GM21423 (cell line): ENCODE measurements at regions not wholly inside any gene's neighbourhood (a gene's known extent, or its start where the extent isn't known, plus 50 kb on each side); places are given as distances from the start of the nearest gene placed in this dataset.
A peak's percentile ranks its signal among the peaks of the same experiment; 100 is the strongest.
"Not testable (repeated sequence)": the region's sequence is repeated elsewhere in the genome, so short reads cannot be mapped to it uniquely, and the experiment has no call there.

Experiments used
- ATAC-seq: cut with Tn5 transposase; IDR thresholded peaks from one replicate; pipeline ENCODE4 v1.9.1; 2021; ENCODE audit warnings: mild to moderate bottlenecking, moderate library complexity; ENCODE audit not compliant: unreplicated experiment

DNA sequence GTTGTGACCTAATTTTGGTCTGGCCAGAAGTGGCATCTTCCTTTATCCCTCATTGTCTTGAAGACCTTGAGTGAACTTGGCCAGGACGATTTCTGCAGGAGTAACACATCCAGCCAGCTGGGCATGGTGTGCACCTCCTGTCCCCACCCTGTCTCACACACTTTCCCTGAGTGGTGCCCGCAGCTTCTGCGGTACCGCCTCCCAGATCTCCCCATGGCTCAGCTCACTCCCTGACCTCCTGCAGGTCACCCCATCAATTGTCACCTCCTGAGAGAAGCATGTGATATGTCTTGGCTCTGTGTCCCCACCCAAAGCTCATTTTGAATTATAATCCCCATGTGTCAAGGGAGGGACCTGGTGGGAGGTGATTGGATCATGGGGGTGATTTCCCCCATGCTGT lies 50.2 kb upstream of the TP53I11 start:
- ATAC-seq = no peak

DNA sequence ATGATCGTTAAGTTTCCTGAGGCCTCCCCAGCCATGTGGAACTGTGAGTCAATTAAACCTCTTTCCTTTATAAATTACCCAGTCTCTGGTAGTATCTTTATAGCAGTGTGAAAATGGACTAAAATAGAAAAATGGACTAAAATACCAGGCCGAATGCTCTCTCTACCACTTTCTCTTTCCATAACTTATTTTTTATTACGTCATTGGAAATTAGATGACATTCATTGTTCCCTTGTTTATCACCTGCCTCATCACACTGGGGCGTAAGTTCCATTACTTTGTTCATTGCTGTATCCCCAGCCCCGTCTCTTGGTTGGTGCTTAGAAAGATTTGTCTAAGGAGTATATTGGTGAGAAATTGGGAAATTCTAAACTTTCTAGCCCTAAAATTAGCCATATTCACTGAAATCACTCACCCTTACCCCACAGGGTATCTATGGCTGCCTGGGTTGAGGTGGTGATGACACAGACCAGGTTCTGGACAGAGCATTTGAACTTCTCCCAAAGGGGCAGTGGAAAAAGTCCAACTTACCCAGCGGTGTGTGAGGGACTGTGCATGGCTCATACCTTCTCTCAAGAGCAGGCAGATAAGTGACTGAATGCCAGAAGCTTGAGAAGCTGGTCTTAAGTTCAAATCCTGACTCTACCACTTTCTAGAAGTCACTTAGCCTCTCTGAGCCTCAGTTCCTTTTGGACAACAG lies 50.9 kb upstream of the TP53I11 start:
- ATAC-seq = no peak

DNA sequence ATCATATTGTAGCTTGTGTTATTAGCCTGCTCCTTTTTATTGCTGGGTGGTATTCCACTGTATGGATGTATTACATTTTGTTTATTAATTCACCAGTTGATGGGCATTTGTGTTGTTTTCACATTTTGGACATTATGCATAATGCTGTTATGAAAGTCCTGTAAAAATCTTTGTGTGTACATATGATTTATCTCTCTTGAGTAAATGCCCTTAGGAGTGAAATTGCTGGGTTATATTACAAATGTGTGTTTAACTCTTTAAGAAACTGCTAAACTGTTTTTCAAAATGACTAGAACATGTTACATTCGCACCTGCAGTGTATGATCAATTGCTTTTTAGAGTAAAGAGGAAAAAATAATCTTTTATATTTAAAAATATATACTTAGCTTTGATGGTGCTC lies 54.4 kb upstream of the TP53I11 start:
- no peak for ATAC-seq

DNA sequence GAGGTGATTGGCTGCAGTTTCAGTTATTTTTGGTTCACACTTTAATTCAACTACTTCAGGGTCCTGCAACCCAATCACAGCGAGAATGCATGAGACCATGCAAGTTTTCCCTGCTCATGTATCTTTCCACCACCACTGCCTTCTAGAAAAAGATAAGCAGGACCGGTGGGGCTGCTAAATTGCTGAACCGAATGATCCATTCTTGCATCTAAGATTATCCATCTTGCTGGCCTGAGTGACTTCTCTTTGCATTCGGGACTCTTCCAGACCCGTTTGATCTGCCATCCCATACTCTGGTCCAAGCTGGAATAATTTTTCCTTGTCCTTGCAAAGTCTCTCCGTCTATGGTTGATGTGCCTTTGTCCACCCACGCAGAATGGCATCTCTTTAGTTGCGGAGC lies 56.3 kb upstream of the TP53I11 start:
- ATAC-seq = no peak

DNA sequence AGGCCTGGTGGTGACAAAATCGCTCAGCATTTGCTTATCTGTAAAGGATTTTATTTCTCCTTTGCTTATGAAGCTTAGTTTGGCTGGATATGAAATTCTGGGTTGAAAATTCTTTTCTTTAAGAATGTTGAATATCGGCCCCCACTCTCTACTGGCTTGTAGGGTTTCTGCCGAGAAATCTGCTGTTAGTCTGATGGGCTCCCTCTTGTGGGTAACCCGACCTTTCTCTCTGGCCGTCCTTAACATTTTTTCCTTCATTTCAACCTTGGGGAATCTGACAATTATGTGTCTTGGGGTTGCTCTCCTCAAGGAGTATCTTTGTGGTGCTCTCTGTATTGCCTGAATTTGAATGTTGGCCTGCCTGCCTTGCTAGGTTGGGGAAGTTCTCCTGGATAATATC lies 65.3 kb upstream of the TP53I11 start:
- ATAC-seq = not testable (repeated sequence)

DNA sequence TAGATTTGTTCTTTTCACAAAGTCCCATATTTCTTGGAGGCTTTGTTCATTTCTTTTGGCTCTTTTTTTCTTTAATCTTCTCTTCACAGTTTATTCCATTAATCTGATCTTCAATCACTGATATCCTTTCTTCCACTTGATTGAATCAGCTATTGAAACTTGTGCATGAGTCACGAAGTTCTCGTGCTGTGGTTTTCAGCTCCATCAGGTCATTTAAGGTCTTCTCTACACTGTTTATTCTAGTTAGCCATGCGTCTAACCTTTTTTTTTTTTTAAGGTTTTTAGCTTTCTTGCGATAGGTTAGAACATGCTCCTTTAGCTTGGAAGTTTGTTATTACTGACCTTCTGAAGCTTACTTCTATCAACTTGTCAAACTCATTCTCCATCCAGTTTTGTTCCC lies 65.8 kb upstream of the TP53I11 start:
- not testable (repeated sequence) for ATAC-seq

DNA sequence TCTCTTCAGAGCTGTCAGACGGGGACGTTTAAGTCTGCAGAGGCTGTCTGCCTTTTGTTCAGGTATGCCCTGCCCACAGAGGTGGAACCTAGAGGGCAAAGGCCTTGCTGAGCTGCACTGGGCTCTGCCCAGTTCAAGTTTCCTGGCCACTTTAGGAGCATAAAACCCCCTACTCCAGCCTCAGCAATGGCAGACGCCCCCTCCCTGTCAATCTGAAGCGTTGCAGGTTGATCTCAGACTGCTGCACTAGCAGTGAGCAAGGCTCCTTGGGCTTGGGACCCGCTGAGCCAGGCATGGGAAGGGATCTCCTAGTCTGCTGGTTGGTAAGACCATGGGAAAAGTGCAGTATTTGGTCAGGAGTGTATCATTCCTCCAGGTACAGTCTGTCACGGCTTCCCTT lies 66.6 kb upstream of the TP53I11 start:
- ATAC-seq = no peak

DNA sequence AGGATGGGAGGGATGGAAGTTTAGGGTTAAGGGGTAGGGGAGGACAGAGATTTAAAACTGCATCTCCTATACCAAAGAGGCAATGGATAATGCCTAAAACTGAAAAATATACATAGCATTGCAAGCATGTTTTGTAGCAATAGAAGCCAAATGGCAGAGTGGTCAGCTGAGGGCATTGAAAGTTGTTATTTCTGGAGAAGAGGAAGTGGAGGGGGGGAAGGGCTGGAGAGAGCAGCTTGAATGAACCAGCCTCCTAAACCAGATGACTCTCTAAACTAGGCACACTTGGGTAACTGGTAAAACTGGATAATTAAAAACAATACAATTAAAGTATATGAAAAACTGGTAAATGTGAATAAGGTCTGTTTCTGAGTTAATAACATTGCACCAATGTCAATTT lies 70.3 kb upstream of the TP53I11 start:
- ATAC-seq = no peak

DNA sequence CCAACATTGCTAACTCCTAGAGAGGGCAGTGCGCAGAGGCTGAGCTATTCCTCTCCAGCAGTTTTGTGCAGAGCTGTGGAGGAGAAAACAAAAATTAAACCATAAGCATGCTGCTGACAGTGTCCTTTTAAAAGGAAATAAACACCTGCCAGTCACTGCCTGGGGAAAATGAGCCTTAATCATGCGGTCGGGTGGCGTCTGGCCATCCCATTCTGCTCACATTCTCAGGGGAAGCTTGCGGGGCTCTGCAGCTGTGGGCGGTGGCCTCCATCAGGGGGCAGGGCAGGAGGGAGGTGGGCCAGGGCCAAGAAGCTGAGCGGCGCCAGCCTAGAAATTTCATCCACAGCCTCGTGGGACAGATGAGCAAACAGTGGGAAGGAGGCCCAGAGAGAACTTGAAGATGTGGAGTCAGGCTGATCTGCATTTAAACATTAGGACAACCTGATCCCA lies 71.0 kb upstream of the TP53I11 start:
- ATAC-seq = no peak

DNA sequence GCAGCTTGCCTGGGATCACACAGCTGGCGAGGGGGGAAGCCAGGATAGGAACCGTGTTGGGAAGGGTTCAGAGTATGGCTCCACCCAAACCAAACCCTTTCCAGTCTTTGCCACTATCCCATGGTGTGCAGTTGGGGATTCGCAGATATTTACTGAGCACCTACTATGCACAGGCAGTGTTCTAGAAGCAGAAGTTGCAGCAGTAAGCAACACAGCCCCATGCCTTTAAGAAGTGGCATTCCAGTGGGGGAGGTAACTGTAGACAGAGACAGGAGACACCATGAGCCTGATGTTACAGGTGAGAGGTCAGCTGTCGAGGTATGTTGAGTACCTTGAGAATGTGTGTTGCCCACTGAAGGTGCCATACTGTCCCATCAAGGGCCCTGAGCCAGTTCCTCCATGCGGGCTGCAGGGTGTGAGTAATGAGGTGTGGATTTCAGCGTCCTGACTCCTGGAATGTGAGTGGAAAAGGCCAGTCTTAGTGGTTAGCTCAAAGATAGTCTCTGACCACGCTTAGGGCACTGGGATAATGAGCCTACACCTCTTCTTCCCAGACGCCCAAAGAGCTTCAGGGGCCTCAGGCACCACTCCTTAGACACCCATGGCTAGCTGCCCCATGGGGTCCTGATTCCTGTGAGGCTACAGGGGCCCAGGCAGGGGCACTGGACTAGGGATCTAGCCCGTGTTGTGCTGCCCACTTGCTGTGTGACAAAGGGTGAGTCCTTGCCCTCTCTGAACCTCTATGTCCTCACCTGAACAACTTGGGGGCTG lies 71.8 kb upstream of the TP53I11 start:
- no peak for ATAC-seq

DNA sequence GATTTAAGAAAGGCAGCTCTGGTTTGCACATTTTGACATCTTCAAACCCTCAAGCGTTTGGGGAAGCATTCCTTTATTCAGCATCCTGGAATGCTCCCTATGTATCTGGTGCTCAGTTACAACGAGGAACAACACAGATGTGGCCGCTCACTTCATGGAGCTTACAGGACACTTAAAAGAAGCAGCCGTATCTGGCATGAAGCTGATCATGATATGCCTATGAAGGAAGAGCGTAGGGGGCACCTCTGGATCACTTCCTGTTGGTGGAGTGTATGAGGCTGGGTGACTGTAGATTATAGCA lies 72.3 kb upstream of the TP53I11 start:
- no peak for ATAC-seq

DNA sequence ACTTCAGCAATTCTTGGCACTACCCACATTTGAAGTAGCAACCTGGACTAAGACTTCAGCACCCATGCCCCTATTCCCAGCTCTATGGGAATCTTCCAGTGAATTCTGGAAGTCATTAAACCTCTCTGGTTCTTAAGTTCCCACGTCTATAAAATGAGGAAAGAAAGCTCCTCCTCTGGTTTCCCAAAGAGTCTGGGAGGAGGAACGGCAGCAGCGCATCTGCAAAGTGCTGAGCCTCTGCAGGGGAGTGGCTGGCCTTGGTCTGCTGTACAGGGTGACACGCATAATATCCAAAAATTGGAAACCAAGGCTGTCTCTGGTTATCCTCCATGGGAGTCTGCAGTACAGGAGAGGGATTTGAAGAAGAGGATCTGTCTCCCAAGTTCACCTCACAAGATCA lies 73.6 kb upstream of the TP53I11 start:
- ATAC-seq = no peak

DNA sequence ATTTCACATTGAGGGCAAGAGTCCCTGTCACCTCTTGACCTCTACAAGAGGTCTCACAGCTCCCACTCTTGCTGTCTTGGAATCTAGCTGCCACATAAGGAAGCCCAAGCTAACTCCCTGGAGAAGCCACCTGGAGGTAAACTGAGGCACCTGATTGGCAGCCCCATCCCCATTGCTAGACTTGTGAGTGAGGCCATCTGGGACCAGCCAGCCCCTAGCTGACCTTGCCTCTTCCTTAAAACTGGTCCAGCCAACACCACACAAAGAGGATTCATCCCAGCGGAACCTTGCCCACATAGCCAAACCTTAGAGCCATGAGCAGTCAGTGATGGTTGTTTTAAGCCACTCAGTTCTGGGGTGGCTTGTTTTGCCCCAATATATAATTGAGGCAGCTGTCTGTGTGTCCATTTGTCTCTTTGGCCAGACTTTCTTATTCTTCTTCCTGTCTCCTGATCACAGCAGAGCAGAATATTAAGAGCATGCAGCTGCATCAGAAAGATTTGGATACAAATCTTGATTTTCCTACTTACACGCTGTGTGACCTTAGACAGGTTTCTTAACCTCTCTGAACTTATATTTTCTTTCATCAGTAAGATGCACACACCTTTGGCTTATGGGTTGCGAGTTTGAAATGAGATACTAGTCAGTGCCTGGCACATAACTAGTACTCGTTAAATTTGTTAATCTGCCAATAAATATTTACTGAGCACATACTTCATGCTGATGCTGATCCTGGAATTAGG lies 74.3 kb upstream of the TP53I11 start:
- no peak for ATAC-seq

DNA sequence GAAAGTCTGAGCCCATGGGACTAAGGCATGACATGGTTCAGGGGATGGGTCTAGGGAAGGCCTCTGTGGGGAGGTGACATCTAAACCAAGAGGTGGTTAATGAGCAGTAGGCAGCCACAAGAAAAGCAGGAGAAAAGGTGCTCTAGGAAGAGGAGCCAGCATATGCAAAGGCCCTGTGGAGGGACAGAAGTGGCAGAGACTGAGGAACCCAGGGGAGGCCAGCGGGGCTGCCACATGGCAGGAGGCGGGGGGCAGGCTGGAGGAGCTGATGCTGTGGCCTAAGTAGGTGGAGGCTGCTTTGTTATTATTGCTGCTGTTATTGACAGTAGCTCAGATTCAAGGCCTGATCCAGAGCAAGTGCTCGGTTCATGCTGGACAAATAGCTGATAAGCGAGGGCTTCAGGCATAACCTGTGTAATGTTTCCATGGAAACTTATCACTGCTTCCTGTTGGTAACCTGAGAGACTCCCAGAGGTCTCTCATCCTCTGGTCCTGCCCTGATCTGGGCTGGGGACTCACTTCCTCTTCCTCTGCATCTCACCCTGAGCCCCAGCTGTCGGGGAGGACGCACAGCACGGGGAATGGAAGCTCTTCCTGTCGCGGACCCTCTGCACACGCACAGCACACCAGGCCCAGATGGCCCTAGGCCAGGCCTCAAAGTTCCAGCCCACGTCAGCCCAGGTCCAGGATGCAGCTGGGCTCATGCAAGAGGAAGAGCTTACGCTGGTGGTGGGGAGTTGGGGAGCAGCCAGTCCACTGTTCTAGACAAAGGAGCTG lies 75.2 kb upstream of the TP53I11 start:
- ATAC-seq = peak; percentile 86

DNA sequence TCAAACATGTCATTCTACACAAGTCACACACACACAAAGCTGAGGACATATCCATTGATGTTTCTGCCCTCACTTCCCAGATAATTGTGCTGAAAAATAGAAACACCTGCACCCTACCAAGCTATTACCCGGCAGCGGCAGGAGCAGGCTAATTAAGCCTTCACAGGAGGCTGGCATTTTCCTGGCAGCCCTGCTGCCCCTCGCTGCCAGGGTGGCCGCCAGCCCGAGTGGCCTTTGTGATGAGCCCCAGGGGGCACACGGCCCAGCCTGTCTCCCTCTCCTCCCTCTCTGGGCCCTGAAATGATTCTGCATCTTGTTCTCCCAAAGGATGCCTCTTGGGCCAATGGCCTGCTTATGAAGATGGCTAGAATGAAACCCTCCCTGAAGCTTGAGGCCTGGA lies 76.2 kb upstream of the TP53I11 start:
- ATAC-seq = no peak

DNA sequence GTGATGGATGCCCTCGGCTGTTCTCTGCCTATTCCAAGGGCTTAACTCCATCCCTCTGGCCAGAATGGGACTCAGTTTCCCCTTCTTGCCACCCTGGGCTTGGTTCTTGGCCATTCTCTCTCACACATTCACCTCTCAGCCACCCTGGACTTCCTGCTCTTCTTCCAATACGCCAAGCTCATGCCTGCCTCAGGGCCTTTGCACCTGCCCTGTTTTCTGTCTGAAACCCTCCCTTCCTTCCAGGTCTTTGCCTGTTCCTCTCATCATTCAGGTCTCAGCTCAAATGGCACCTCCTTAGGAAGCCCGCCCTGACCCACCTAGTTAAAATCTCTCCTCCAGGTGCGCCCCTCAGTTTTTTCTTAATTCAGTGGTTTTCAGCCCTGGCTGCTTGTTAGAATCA lies 76.6 kb upstream of the TP53I11 start:
- no peak for ATAC-seq

DNA sequence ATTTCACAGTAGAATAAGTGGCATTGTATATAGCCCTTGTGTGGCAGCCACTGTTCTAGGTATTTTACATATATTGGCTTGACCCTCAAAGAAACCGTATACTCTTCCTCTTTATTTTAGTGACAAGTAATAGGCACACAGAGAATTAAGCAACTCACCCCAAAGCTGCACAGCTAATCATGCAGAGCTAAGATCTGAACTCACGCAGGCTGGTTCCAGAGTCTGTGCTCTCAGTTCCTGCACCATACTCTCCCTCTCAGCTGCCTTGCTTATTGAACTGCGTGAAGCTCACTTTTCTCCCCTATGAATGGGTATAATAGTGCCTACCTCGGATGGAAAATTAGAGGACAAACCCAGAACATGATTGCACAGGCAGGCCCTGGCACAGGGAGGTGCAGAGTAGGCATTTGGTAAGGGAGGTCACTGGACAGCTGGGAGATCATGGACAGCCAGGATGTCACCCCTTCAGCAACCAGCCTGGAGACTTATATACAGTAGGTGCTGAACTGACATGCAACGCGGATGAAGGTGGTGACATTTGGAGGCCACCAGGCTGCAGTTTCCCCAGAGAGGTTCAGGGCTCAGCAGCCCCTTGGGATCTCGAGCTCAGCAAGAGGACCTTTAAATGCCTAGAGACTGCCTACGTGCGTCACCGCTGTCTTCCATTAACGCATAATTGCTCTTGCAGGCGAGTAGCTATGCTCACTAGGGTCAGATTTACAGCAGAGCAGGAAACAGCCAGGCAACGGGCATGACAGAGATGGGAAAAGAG lies 78.4 kb upstream of the TP53I11 start:
- ATAC-seq = no peak

DNA sequence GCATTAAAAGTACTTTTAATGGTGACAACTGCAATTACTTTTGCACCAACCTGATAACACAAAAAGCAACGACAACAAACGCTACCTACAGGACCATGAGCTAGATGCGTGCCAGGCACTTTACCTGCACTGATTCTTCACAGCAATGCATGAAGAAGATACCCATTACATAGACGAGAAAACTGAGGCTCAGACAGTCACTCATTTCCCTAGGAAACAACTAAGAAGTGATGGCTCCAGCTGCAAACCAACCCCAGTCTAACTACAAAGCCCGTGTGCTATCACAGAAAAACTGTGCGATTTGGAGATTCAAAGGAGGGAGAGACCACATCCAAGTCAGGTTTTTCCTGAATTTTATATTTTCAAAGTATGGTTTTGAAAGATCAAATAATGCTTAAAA lies 80.1 kb upstream of the TP53I11 start:
- ATAC-seq = no peak

DNA sequence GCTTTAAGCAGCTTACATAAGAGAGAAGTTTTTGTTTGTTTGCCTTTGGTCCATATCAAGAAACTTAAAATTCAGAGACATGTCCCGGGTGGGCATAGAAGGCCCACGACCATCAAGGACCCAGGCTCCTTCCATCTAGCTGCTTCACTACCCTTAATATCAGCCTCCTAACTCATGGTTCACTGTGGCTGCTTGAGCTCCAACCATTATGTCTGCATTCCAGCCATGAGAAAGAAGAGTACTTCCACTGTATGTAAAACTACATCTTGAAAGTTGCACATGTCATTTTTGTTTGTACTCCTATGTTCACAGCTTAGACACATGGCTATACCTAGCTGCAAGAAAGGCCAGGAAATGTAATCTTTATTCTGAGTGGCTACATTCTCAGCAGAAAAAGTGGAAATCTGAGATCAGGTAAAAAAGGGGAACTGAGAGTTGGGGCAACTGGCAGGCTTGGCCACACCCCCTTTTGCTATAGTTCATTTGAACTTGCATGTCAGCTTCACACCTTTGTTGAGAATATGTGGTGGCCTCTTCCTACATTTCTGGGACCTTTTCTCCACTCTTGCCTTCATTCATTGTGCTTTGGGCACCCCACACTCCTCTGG lies 81.3 kb upstream of the TP53I11 start:
- peak; percentile 92 for ATAC-seq

DNA sequence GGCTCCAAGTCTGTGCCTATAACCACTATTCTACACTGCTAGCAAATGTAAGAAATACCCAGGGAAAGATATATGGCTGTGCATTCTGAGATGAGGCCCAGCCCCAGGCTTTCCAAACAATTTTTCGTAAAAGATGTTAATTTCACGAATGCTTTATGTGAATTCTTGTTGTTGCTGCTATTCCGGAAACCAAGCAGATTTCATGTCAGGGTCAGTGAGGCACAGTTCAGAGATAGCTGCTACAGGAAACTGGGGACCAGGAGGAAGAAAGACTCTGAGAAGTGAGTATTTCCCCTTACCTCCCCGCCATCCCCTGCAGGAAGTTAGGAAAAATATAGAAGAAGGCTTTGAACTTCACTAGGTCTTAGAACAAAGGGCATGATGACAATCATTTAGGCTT lies 84.7 kb upstream of the TP53I11 start:
- no peak for ATAC-seq
